Progenitor cell of endocrine pancreas (in vitro differentiated cells): ENCODE measurements at regions not wholly inside any gene's neighbourhood (a gene's known extent, or its start where the extent isn't known, plus 50 kb on each side); places are given as distances from the start of the nearest gene placed in this dataset.

Source experiments
- DNase-seq: peaks from one replicate; pipeline ENCODE4 v3.0.0; 2021; ENCODE audit warnings: low spot score; ENCODE audit not compliant: unreplicated experiment
- H3K27ac Mint-ChIP-seq: 2 replicates; pipeline ENCODE4 v1.8.0; 2021; ENCODE audit warnings: mild to moderate bottlenecking, moderate library complexity, mixed read lengths
- H3K27me3 Mint-ChIP-seq: 2 replicates; pipeline ENCODE4 v1.8.0; 2021; ENCODE audit warnings: mixed read lengths
- H3K36me3 Mint-ChIP-seq: 2 replicates; pipeline ENCODE4 v1.8.0; 2022; ENCODE audit warnings: mixed read lengths; ENCODE audit not compliant: insufficient read depth
- H3K4me1 Mint-ChIP-seq: 2 replicates; pipeline ENCODE4 v1.8.0; 2021; ENCODE audit warnings: low read depth, mixed read lengths
- H3K4me3 Mint-ChIP-seq: 2 replicates; pipeline ENCODE4 v1.8.0; 2021; ENCODE audit warnings: low read depth, mild to moderate bottlenecking, moderate library complexity, mixed read lengths
- H3K9me3 Mint-ChIP-seq: 2 replicates; pipeline ENCODE4 v1.8.0; 2021; ENCODE audit warnings: low read depth, mixed read lengths
- CTCF ChIP-seq: fragments of 200-600 bp; sonication (generic); IDR thresholded peaks from one replicate; pipeline ENCODE4 v1.5.0; 2021; ENCODE audit warnings: antibody characterized with exemption, mild to moderate bottlenecking; ENCODE audit not compliant: unreplicated experiment

- Mint-ChIP-seq H3K4me1 (no peaks in the 10 kb centered on the region), H3K27ac (no peak overlapping the region), H3K36me3 (peaks cover 1% of the 10 kb centered on the region), H3K9me3 (peaks cover 9% of the 10 kb centered on the region), H3K4me3 (no peak overlapping the region), H3K27me3 (peaks cover 27% of the 10 kb centered on the region)
- no peak for DNase-seq
- TF ChIP-seq CTCF: no peak
Measured at GRCh38 chr17:79676796-79677195, 53.9 kb upstream of the ENPP7 start.

GRCh38 chr17:79675413-79675725, 55.4 kb upstream of the ENPP7 start:
- H3K36me3 Mint-ChIP-seq: peaks cover 1% of the 10 kb centered on the region
- no peak for DNase-seq
- no peak overlapping the region for H3K27ac Mint-ChIP-seq
- H3K4me3 Mint-ChIP-seq: no peak overlapping the region
- no peak for TF ChIP-seq CTCF
- H3K27me3 Mint-ChIP-seq: peaks cover 26% of the 10 kb centered on the region
- peaks cover 9% of the 10 kb centered on the region for H3K9me3 Mint-ChIP-seq
- H3K4me1 Mint-ChIP-seq: no peaks in the 10 kb centered on the region

GRCh38 chr17:79674506-79675412, 56.0 kb upstream of the ENPP7 start:
- no peak for TF ChIP-seq CTCF
- Mint-ChIP-seq H3K27ac (peak overlapping the region; percentile 13), H3K4me3 (no peak overlapping the region), H3K4me1 (no peaks in the 10 kb centered on the region), H3K9me3 (peaks cover 9% of the 10 kb centered on the region), H3K36me3 (peaks cover 1% of the 10 kb centered on the region), H3K27me3 (peaks cover 26% of the 10 kb centered on the region)
- no peak for DNase-seq

GRCh38 chr17:79673517-79673916, 57.2 kb upstream of the ENPP7 start:
- TF ChIP-seq CTCF: no peak
- Mint-ChIP-seq H3K4me3 (no peak overlapping the region), H3K4me1 (peaks cover 2% of the 10 kb centered on the region), H3K36me3 (peaks cover 1% of the 10 kb centered on the region), H3K27me3 (peaks cover 30% of the 10 kb centered on the region), H3K27ac (no peak overlapping the region), H3K9me3 (peaks cover 9% of the 10 kb centered on the region)
- no peak for DNase-seq

- H3K36me3 Mint-ChIP-seq: peaks cover 1% of the 10 kb centered on the region
- peaks cover 9% of the 10 kb centered on the region for H3K9me3 Mint-ChIP-seq
- no peak overlapping the region for H3K27ac Mint-ChIP-seq
- DNase-seq: no peak
- H3K4me1 Mint-ChIP-seq: peaks cover 2% of the 10 kb centered on the region
- TF ChIP-seq CTCF: no peak
- no peak overlapping the region for H3K4me3 Mint-ChIP-seq
- peaks cover 30% of the 10 kb centered on the region for H3K27me3 Mint-ChIP-seq
Measured at GRCh38 chr17:79672496-79672895, 58.2 kb upstream of the ENPP7 start.
